SK-N-MC (cell line): ENCODE measurements at regions not wholly inside any gene's neighbourhood (a gene's known extent, or its start where the extent isn't known, plus 50 kb on each side); places are given as distances from the start of the nearest gene placed in this dataset.

Experiments used
- DNase-seq: peaks from one replicate; pipeline ENCODE4 v3.0.0-alpha.2; 2011; ENCODE audit warnings: low read depth, low spot score
- H3K27ac ChIP-seq: fragments of 200-600 bp; sonication (generic); 2 replicates; pipeline ENCODE4 v1.5.1; 2016; ENCODE audit warnings: mixed run types
- H3K36me3 ChIP-seq: fragments of 200-600 bp; sonication (generic); 2 replicates; pipeline ENCODE4 v1.6.1; 2017; ENCODE audit warnings: antibody characterized with exemption, low read length, mixed read lengths; ENCODE audit not compliant: insufficient read depth
- H3K4me3 ChIP-seq: fragments of 200-600 bp; sonication (generic); 2 replicates; pipeline ENCODE4 v1.5.1; 2016
- H3K9ac ChIP-seq: fragments of 200-600 bp; sonication (generic); 2 replicates; pipeline ENCODE4 v1.8.0; 2017; ENCODE audit warnings: mixed run types, mixed read lengths; ENCODE audit not compliant: insufficient read length
- H3K9me3 ChIP-seq: fragments of 200-600 bp; sonication (generic); 2 replicates; pipeline ENCODE4 v1.6.1; 2017; ENCODE audit warnings: low read depth, mild to moderate bottlenecking, antibody characterized with exemption, low read length, moderate library complexity, mixed read lengths
- EZH2 ChIP-seq: fragments of 200-600 bp; sonication (generic); IDR thresholded peaks from one replicate; pipeline ENCODE4 v1.6.1; 2017; ENCODE audit warnings: antibody characterized with exemption
- FOXP2 ChIP-seq: optimal IDR thresholded peaks from 2 replicates; pipeline ENCODE3; 2011; ENCODE audit warnings: mild to moderate bottlenecking, moderate library complexity; ENCODE audit not compliant: insufficient read depth; ENCODE audit errors: extremely low read length, control extremely low read depth
- POLR2AphosphoS5 ChIP-seq: IDR thresholded peaks from 2 replicates; pipeline ENCODE4 v1.6.1; 2012; ENCODE audit warnings: mild to moderate bottlenecking, low read depth, low read length, borderline replicate concordance

DNA sequence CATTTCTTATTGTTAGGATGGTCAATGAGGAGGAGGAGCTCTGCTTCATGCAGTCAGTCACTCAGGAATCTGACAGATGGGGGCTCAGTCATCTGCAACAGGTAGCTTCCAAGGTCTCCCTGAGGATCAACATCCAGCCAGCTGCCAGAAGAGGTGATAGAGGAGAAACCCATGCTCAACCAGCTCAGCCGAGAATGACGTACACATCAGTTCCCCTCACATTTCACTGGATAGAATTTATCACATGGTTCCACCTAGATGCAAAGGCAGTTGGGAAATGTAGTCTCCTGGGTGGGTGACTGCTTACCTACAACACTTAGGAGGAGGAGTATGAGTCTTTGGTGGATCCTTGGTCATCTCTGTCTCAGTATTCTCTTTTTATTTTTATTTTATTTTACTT, 144.5 kb downstream of the CEBPB start:
- Histone ChIP-seq H3K27ac (no peak overlapping the region), H3K9ac (no peak overlapping the region), H3K36me3 (no peaks in the 10 kb centered on the region), H3K9me3 (no peaks in the 10 kb centered on the region), H3K4me3 (no peak overlapping the region)
- DNase-seq, result no peak
- TF ChIP-seq FOXP2 (no peak), EZH2 (no peak), POLR2AphosphoS5 (no peak)

DNA sequence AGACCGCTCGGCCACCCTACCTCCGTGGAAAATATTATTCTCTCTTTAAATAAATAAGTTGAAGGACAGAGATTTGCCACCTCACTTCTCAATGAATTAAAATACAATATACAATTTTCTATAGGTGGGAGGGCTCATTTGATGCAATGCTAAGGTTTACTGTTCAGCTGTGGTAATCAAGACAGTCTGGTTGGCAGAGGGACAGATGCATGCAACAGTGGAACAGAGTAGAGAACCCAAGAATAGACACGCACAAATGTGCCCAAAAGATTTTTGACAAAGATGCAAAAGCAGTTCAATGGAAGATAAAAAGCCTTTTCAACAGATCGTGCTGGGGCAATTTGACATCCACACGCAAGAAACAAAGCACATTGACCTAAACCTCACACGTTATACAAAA, 145.2 kb downstream of the CEBPB start:
- Histone ChIP-seq H3K36me3 (no peaks in the 10 kb centered on the region), H3K4me3 (no peak overlapping the region), H3K27ac (no peak overlapping the region), H3K9ac (no peak overlapping the region), H3K9me3 (no peaks in the 10 kb centered on the region)
- DNase-seq, result no peak
- TF ChIP-seq EZH2 (no peak), FOXP2 (no peak), POLR2AphosphoS5 (no peak)

DNA sequence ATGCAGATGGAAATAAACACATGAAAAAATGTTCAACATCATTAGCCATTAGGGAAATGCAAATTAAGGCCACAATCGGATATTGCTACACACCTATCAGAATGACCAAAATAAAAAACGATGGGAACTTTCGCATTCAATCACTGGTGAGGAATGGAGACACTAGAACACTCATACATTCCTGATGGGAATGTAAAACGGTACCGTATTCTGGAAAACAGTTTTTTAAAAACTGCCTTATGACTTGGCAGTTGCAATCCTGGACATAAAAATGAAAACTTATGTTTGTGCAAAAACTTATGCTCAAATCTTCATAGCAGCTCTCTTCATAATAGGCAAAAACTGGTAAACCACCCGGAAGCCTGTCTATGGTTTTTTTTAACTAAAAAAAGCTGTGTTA, 146.0 kb downstream of the CEBPB start:
- H3K4me3 ChIP-seq, result peak overlapping the region; percentile 36; the same call in 1 of the 2 replicates
- H3K27ac ChIP-seq, result peak overlapping the region; percentile 43; the same call in 1 of the 2 replicates
- DNase-seq, result no peak
- no peaks in the 10 kb centered on the region for H3K36me3 ChIP-seq
- H3K9me3 ChIP-seq, result no peaks in the 10 kb centered on the region
- no peak overlapping the region for H3K9ac ChIP-seq
- TF ChIP-seq POLR2AphosphoS5, result no peak
- TF ChIP-seq FOXP2, result no peak
- no peak for TF ChIP-seq EZH2

DNA sequence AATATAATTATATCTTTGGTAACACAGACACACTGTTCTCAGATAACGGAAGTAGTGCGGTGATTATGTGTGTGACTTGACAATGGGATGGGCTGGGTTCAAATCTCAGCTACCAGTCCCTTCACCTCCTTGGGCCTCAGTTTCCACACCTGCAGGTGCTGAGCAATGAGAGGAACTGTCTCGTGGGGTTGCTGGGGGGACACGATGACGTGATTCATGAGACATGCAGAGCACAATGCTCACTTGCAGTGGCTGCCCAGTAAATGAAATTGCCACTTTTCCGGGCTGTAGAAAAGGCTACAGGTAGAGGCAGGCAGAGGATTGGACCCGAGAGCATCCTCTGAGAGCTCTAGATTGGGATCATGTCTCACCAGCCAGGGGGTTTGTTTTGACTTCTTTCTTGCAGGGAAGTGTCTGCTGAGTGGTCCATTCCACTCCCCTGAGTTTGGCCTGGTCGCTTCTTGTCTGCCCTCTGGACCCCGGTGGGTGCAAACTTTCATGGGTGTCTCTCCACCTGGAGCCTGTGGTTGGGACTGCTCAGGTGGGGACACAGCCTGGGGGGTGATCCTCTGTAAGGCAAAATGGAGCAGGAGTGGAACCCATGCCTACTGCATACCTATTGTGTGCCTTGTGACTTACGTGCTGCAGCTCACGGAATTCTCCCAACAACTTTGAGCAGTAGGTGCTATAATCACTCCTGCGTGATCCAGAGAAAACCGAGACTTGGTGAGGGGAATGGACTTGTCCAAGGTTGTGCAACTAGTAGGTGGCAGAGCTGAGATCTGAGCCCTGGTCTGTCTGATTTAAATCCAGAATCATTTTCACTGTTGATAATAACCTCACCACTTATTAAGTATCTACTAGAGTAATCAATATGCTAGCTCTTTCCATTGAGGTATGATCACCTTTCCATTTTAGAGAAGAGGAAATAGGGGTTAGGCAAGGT, 147.2 kb downstream of the CEBPB start:
- no peaks in the 10 kb centered on the region for H3K36me3 ChIP-seq
- H3K9me3 ChIP-seq, result no peaks in the 10 kb centered on the region
- H3K27ac ChIP-seq, result no peak overlapping the region
- no peak for TF ChIP-seq EZH2
- no peak overlapping the region for H3K4me3 ChIP-seq
- H3K9ac ChIP-seq, result no peak overlapping the region
- no peak for DNase-seq

DNA sequence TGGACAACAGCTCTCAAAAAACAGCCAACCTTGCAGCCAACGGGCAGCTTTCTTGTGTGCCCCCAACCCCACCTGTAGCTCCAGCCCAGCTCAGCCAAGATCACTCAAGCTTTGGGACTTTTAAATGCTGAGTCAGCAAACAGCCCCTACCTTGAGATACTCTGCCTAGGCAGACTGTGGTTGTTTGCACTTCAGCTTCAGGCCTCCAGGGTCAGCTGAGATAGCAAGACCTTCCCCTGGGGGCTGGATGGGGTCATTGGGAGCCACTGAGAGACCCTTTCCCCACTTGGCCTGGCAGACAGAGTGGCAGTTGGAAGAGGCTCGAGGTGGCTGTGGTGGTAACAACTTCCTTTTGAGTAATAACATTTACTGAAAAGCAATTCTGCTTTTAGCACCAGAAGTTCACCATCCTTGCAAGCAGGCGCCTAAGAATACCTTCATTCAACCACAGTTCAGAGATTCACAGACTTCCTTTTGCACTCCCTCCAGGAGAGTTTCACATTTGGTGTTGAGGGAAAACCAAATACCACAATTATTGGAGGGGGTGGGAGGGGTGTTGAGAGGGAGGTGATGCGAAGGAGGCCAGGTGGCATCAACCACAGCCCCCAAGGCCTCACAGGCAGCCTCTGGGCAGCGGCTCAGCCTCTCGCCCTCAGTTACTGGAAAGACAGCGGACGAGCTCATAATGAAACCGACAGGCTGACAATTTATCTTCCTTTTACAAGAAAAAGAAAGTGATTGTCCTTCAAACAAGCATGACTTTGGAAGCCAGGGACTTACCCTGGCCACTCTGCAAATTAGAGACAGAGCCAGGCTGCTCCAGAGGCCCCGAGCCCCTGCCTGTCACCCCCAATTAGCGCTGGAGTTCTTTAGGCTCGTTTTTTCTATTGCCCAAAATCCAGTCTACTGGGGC, 148.1 kb downstream of the CEBPB start:
- no peaks in the 10 kb centered on the region for H3K9me3 ChIP-seq
- H3K4me3 ChIP-seq, result no peak overlapping the region
- no peak for DNase-seq
- TF ChIP-seq EZH2 (no peak), POLR2AphosphoS5 (no peak), FOXP2 (no peak)
- no peaks in the 10 kb centered on the region for H3K36me3 ChIP-seq
- no peak overlapping the region for H3K27ac ChIP-seq
- no peak overlapping the region for H3K9ac ChIP-seq

DNA sequence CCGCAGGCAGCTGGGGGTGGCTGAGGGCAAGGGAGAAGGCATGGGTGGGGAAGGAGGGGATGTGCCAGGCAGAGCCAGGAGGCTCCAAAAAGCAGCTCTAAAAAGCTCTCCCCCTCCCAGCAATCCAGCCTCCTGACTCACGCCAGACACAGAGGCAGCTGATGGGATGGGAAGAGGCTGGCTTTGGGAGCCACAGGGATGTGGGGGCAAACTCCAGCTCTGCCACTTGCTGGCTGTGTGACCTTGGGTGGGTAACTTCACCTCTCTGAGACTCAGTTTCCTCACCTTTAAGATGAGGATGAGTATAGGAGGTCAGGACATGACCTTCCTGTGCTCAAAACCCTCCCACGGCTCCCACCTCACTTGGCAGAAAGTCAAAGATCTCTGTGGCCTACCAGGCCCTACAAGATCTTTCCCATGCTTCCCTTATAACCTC, 148.9 kb downstream of the CEBPB start:
- Histone ChIP-seq H3K36me3 (no peaks in the 10 kb centered on the region), H3K4me3 (no peak overlapping the region), H3K9ac (no peak overlapping the region), H3K9me3 (no peaks in the 10 kb centered on the region), H3K27ac (no peak overlapping the region)
- no peak for DNase-seq
- TF ChIP-seq POLR2AphosphoS5 (no peak), FOXP2 (no peak), EZH2 (no peak)

DNA sequence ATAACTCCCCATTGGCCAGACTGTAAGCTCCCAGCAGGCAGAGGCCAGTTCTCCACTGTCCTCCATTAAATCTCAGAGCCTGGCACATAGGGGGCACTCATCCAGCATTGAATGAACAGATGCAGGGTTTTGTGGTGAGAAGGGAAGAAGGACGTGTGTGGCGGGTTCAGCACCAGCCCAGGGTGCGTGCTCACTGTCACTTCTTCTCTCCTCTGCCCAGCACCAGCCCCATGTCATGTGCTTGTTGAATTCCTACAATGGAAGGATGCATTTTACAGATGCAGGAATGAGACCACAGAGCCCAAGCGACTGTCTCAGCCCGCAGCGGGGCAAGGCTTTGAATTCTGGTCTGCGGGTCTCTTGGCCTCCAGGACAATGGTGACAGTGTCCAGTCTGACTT, 149.9 kb downstream of the CEBPB start:
- DNase-seq, result no peak
- TF ChIP-seq POLR2AphosphoS5 (no peak), FOXP2 (no peak), EZH2 (no peak)
- H3K9me3 ChIP-seq, result no peaks in the 10 kb centered on the region
- no peaks in the 10 kb centered on the region for H3K36me3 ChIP-seq
- no peak overlapping the region for H3K27ac ChIP-seq
- no peak overlapping the region for H3K4me3 ChIP-seq
- H3K9ac ChIP-seq, result no peak overlapping the region

DNA sequence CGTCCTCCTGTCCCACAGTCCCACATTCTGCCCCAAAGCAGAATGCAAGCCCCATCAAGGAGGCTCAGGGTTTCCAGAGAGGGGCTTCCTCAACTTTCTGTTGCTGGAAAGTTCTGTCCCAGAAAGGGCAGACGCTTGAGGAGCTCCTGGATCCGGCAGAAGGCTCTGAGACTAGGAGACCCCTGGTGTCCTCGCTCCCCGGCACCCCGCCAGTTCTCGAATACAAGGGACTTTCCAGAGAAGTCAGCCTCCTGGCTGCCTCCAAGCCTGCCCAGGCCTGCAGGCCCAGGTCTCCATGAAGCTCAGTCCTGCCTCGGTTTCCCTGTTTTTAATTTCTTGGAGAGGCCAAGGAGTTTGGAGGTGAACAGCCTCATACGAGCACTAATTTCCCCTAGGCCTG, 150.4 kb downstream of the CEBPB start:
- H3K9me3 ChIP-seq, result no peaks in the 10 kb centered on the region
- TF ChIP-seq POLR2AphosphoS5 (no peak), FOXP2 (no peak), EZH2 (no peak)
- H3K36me3 ChIP-seq, result no peaks in the 10 kb centered on the region
- no peak overlapping the region for H3K4me3 ChIP-seq
- H3K9ac ChIP-seq, result no peak overlapping the region
- no peak overlapping the region for H3K27ac ChIP-seq
- DNase-seq, result no peak
